ENCODE measurements at regions not wholly inside any gene's neighbourhood (a gene's known extent, or its start where the extent isn't known, plus 50 kb on each side); places are given as distances from the start of the nearest gene placed in this dataset.

DNA sequence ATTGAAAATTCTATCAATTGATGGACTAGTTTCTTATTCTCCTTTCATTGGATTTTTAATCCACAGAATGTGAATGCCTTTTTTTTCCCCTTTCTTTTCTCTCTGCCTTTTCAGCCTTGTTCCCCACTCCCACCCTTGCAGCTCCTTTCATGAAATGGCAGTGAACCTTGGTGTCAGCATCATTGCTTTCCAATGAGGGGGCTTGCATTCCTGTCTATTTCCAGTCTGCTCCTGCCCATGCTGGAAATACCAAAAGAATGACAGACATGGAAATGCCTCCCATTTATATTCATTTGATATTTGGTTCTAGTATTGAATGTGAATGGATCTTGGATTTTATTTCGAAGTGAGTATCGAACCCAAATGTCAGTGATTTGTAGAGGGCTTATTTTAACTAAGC is 162.7 kb upstream of the SGCD start:
- no peaks in the 10 kb centered on the region for H3K23me2 ChIP-seq (ENCODE audit: low read depth, low read length)
- no peak overlapping the region for H2BK20ac ChIP-seq (ENCODE audit: low read length)
- DNase-seq (ENCODE audit: low read depth in 1 of 2, low spot score in 2 of 2) (no peak), FAIRE-seq (no peak)
- H4K8ac ChIP-seq (ENCODE audit: extremely low read depth, insufficient read depth, low read length), result no peak overlapping the region
- no peaks in the 10 kb centered on the region for H3K79me1 ChIP-seq (ENCODE audit: low read depth, low read length)
- no peak overlapping the region for H2BK12ac ChIP-seq (ENCODE audit: low read depth, low read length)
- no peak overlapping the region for H3K56ac ChIP-seq (replicated peaks; ENCODE audit: insufficient read length, low read depth, low read length)
- 100% methylated on average over 2 of the region's 2 CpGs; no CpG with 5 or more reads in 1 of the 2 experiments for WGBS, 2 experiments (ENCODE audit: extremely low coverage in 1 of 2, insufficient coverage in 1 of 2, insufficient read length in 1 of 2, insufficient replicate concordance in 2 of 2, low coverage in 1 of 2, low lambda C conversion rate in 2 of 2, missing lambda C conversion rate in 1 of 2)
- no peaks in the 10 kb centered on the region for H3K9me3 ChIP-seq (ENCODE audit: insufficient read depth in 2 of 2, low read depth in 1 of 2, low read length in 1 of 2)
- no peak overlapping the region for H3K18ac ChIP-seq (ENCODE audit: extremely low read depth, low read length)
- H3K14ac ChIP-seq (ENCODE audit: insufficient read length), result no peak overlapping the region
- POLR2A ChIA-PET (ENCODE audit: partially characterized antibody), result no interaction called here
- H4K5ac ChIP-seq (ENCODE audit: insufficient read length, low read depth, low read length), result no peak overlapping the region
- no peaks in the 10 kb centered on the region for H3K36me3 ChIP-seq (ENCODE audit: control insufficient read depth in 2 of 4, insufficient read depth in 4 of 4, low read length in 3 of 4)
- H2AK5ac ChIP-seq (ENCODE audit: low read depth, low read length), result no peak overlapping the region
- H3K9ac ChIP-seq (replicated peaks in 1 of 4; ENCODE audit: extremely low read depth in 1 of 4, low read depth in 3 of 4, low read length in 3 of 4), result no peak overlapping the region
- no peak overlapping the region for H3K4ac ChIP-seq (replicated peaks; ENCODE audit: insufficient read length, low read depth, low read length)
- H2BK15ac ChIP-seq (ENCODE audit: low read length), result no peak overlapping the region
- CTCF ChIA-PET (ENCODE audit: partially characterized antibody), result no interaction called here
- H3K27me3 ChIP-seq (replicated peaks in 1 of 4; ENCODE audit: control insufficient read depth in 3 of 4, extremely low read depth in 1 of 4, insufficient read depth in 3 of 4, low read length in 3 of 4), result no peaks in the 10 kb centered on the region
- no peak overlapping the region for H3K4me3 ChIP-seq (ENCODE audit: extremely low read depth in 1 of 4, insufficient read depth in 2 of 4, low read depth in 3 of 4, low read length in 4 of 4)
- H3K27ac ChIP-seq (ENCODE audit: low read depth, low read length), result no peak overlapping the region
- no peaks in the 10 kb centered on the region for H3K4me1 ChIP-seq (replicated peaks in 1 of 4; ENCODE audit: control insufficient read depth in 3 of 4, insufficient read depth in 4 of 4, low read length in 3 of 4)
- no peak overlapping the region for H3K4me2 ChIP-seq (ENCODE audit: insufficient read depth in 1 of 2, low read depth in 2 of 2, low read length in 2 of 2)
- no peaks in the 10 kb centered on the region for H3K79me2 ChIP-seq (ENCODE audit: control insufficient read depth in 1 of 2, insufficient read depth in 2 of 2, low read length in 2 of 2)
- no peak overlapping the region for H2BK120ac ChIP-seq (replicated peaks; ENCODE audit: low read depth, low read length)
- H4K91ac ChIP-seq (replicated peaks; ENCODE audit: insufficient read length, low read length), result no peak overlapping the region
- H4K20me1 ChIP-seq (replicated peaks in 1 of 2; ENCODE audit: control insufficient read depth in 1 of 2, insufficient read depth in 2 of 2, low read length in 2 of 2), result no peaks in the 10 kb centered on the region
- no peak overlapping the region for H2BK5ac ChIP-seq (ENCODE audit: low read depth, low read length)
- H2AFZ ChIP-seq (ENCODE audit: low read length), result no peak overlapping the region
- H3K23ac ChIP-seq (ENCODE audit: insufficient read length), result no peak overlapping the region
- TF ChIP-seq SIRT6 (IDR thresholded peaks at IDR 0.05; ENCODE audit: low read length) (no peak), HDAC6 (IDR thresholded peaks at IDR 0.05; ENCODE audit: low read depth, low read length) (no peak), SIX5 (IDR thresholded peaks at IDR 0.05; ENCODE audit: low read depth, low read length) (no peak), CBX5 (IDR thresholded peaks at IDR 0.05; ENCODE audit: low read depth, low read length) (no peak), YY1 (IDR thresholded peaks at IDR 0.05; ENCODE audit: low read depth, low read length) (no peak)

Data from H1 (cell line).